ENCODE measurements at regions not wholly inside any gene's neighbourhood (a gene's known extent, or its start where the extent isn't known, plus 50 kb on each side); places are given as distances from the start of the nearest gene placed in this dataset.

- no peak overlapping the region for H2BK20ac ChIP-seq (ENCODE audit: low read depth, low read length, poor library complexity, severe bottlenecking)
- H3K14ac ChIP-seq (ENCODE audit: insufficient read depth, low read length), result no peak overlapping the region
- H3K9me3 ChIP-seq (ENCODE audit: control insufficient read depth, low read depth, low read length), result no peaks in the 10 kb centered on the region
- H3K23ac ChIP-seq (ENCODE audit: insufficient read length, low read depth, low read length), result no peak overlapping the region
- no peak overlapping the region for H3K56ac ChIP-seq (ENCODE audit: insufficient read length, low read depth, low read length)
- Mint-ChIP-seq H3K4me1 (peaks cover 0 to 3% of the 10 kb centered on the region in 2 experiments; a peak in 1 of 4 replicates), H3K9me3 (no peaks in the 10 kb centered on the region), H3K4me3 (no peak overlapping the region), H3K27ac (no peak overlapping the region), H3K27me3 (ENCODE audit: low read depth) (no peaks in the 10 kb centered on the region), H3K36me3 (ENCODE audit: insufficient read depth in 1 of 3, low read depth in 3 of 3) (no peaks in the 10 kb centered on the region)
- no CpG with 5 or more reads among the region's 1 CpG for WGBS (ENCODE audit: extremely low coverage, insufficient read length, low lambda C conversion rate)
- no peak overlapping the region for H2BK12ac ChIP-seq (ENCODE audit: insufficient read length, low read depth, low read length)
- no peak overlapping the region for H4K8ac ChIP-seq (replicated peaks; ENCODE audit: insufficient read length, low read depth, low read length)
- H3K79me1 ChIP-seq (ENCODE audit: insufficient read depth, low read depth, low read length, poor library complexity, severe bottlenecking), result no peaks in the 10 kb centered on the region
- no peak overlapping the region for H3T11ph ChIP-seq (ENCODE audit: low read length)
- no peaks in the 10 kb centered on the region for H3K27me3 ChIP-seq (ENCODE audit: insufficient read depth, low read length)
- DNase-seq, result no peak
- no peak overlapping the region for H4K5ac ChIP-seq (ENCODE audit: insufficient read length, low read depth, low read length)
- H2BK120ac ChIP-seq (ENCODE audit: low read depth, low read length, poor library complexity, severe bottlenecking), result no peak overlapping the region
- H3K4ac ChIP-seq (ENCODE audit: low read depth, low read length), result no peak overlapping the region
- no peak overlapping the region for H4K91ac ChIP-seq (ENCODE audit: insufficient read length, low read depth, low read length)
- no peaks in the 10 kb centered on the region for H3K79me2 ChIP-seq (ENCODE audit: insufficient read depth, low read length)
- H3K4me1 ChIP-seq (ENCODE audit: insufficient read depth, low read length), result no peaks in the 10 kb centered on the region
- no peak overlapping the region for H2AFZ ChIP-seq (ENCODE audit: low read length)
- no peak overlapping the region for H2AK5ac ChIP-seq (ENCODE audit: insufficient read length, low read length)
- H3K27ac ChIP-seq (ENCODE audit: insufficient read length, low read depth, low read length), result no peak overlapping the region
- H2BK15ac ChIP-seq (ENCODE audit: low read depth, low read length), result no peak overlapping the region
- H3K9ac ChIP-seq (ENCODE audit: extremely low read depth, insufficient read length, low read length), result no peak overlapping the region
- H4K20me1 ChIP-seq (ENCODE audit: control insufficient read depth, insufficient read depth, insufficient read length), result no peaks in the 10 kb centered on the region
- no peak overlapping the region for H3K18ac ChIP-seq (ENCODE audit: insufficient read length, low read depth, low read length)
- no peak overlapping the region for H3K4me2 ChIP-seq (ENCODE audit: insufficient read depth, insufficient read length, low read length)
- no peak overlapping the region for H2BK5ac ChIP-seq (ENCODE audit: insufficient read length, low read length)
- no peaks in the 10 kb centered on the region for H3K23me2 ChIP-seq (ENCODE audit: insufficient read length, low read depth, low read length, poor library complexity, severe bottlenecking)
- TF ChIP-seq CTCF (conservative IDR thresholded peaks at IDR 0.05), result no peak
These were observed 110.5 kb upstream of the HMHB1 start for GRCh38 chr5:143701493-143701892.

Measured in H9 (cell line).